AG04449 (cell line): ENCODE measurements at regions not wholly inside any gene's neighbourhood (a gene's known extent, or its start where the extent isn't known, plus 50 kb on each side); places are given as distances from the start of the nearest gene placed in this dataset.

ENCODE experiments used
- CTCF ChIA-PET: fragments of 350-600 bp; formaldehyde crosslinking; extraction: SDS; loops from one replicate; lab custom pipeline; 2021; ENCODE audit warnings: antibody characterized with exemption; lab: Yijun Ruan, JAX
- POLR2A ChIA-PET: fragments of 400-600, 350-600 bp; formaldehyde crosslinking; extraction: SDS; loops from one replicate; lab custom pipeline; 2020; ENCODE audit warnings: antibody characterized with exemption, inconsistent platforms; lab: Yijun Ruan, JAX
- DNase-seq: peaks from one replicate; pipeline ENCODE4 v3.0.0-alpha.2; 2010; ENCODE audit warnings: low read depth, low spot score
- H3K4me3 ChIP-seq: 2 replicates; pipeline ENCODE4 v1.5.1; 2011; ENCODE audit warnings: low read depth, mild to moderate bottlenecking, control low read depth, low read length
- CTCF ChIP-seq: IDR thresholded peaks from one replicate; pipeline ENCODE4 v1.5.1; 2011; ENCODE audit warnings: mild to moderate bottlenecking, moderate library complexity, low read length, control low read depth, inconsistent platforms; ENCODE audit not compliant: insufficient read depth; ENCODE audit errors: missing control alignments

GRCh38 chr11:119509282-119509841 lies 86.4 kb upstream of the THY1 start:
- POLR2A ChIA-PET, result no interaction called here
- no peak overlapping the region for H3K4me3 ChIP-seq
- TF ChIP-seq CTCF, result no peak
- DNase-seq, result no peak
- CTCF ChIA-PET, result interaction anchor here (1.4 kb wide), 1 partner anchor 24 kb away, joined by 6 read pairs; no protein-coding TSS in a partner anchor

GRCh38 chr11:119506436-119506835 lies 83.5 kb upstream of the THY1 start:
- CTCF ChIA-PET, result no interaction called here
- H3K4me3 ChIP-seq, result no peak overlapping the region
- TF ChIP-seq CTCF, result no peak
- POLR2A ChIA-PET, result interaction anchor here (0.6 kb wide), 1 partner anchor 103 kb away, joined by 3 read pairs; no protein-coding TSS in a partner anchor
- DNase-seq, result no peak

GRCh38 chr11:119505861-119506260 lies 82.9 kb upstream of the THY1 start:
- ChIA-PET POLR2A (no interaction called here), CTCF (interaction anchor here (0.6 to 2.1 kb wide), 4 partner anchors 14 to 223 kb away, joined by 3 to 7 read pairs (median 4); partner anchors contain the start of gene NECTIN1)
- no peak for TF ChIP-seq CTCF
- H3K4me3 ChIP-seq, result no peak overlapping the region
- DNase-seq, result no peak

GRCh38 chr11:119505071-119505470 lies 82.1 kb upstream of the THY1 start:
- CTCF ChIA-PET, result interaction anchor here (0.9 to 2.1 kb wide), 4 partner anchors 13 to 224 kb away, joined by 3 to 7 read pairs (median 4); partner anchors contain the start of gene NECTIN1
- TF ChIP-seq CTCF, result no peak
- H3K4me3 ChIP-seq, result no peak overlapping the region
- POLR2A ChIA-PET, result no interaction called here
- no peak for DNase-seq

- ChIA-PET POLR2A (no interaction called here), CTCF (interaction anchor here (0.6 to 2.1 kb wide), 5 partner anchors 12 to 225 kb away, joined by 3 to 7 read pairs (median 4); partner anchors contain the start of gene NECTIN1)
- TF ChIP-seq CTCF, result no peak
- no peak overlapping the region for H3K4me3 ChIP-seq
- DNase-seq, result no peak
These were observed 81.4 kb upstream of the THY1 start for GRCh38 chr11:119504371-119504770.

GRCh38 chr11:119501777-119502405 lies 78.9 kb upstream of the THY1 start:
- no peak for TF ChIP-seq CTCF
- ChIA-PET POLR2A (no interaction called here), CTCF (interaction anchor here (1.1 to 2.7 kb wide), 2 partner anchors 20 to 32 kb away, joined by 3 to 11 read pairs; no protein-coding TSS in a partner anchor)
- H3K4me3 ChIP-seq, result no peak overlapping the region
- no peak for DNase-seq
